Esophagus squamous epithelium (tissue), 5 donors: ENCODE measurements at regions not wholly inside any gene's neighbourhood (a gene's known extent, or its start where the extent isn't known, plus 50 kb on each side); places are given as distances from the start of the nearest gene placed in this dataset.

ENCODE experiments used
- DNase-seq: peaks from one replicate; lab custom pipeline; 2025; lab: John Stamatoyannopoulos, UW
- H3K27ac ChIP-seq, 4 donors: fragments of 200-600 bp; sonication (generic); one replicate each; pipeline ENCODE4 v1.5.1; 2016 to 2019; ENCODE audit warnings: mild to moderate bottlenecking in 1 of 4
- H3K27me3 ChIP-seq, 4 donors: fragments of 200-600 bp; sonication (generic); 1 replicate in 3 of 4; 2 replicates in 1 of 4; pipeline versions ENCODE4 v1.5.1 to v1.6.0; 2017 to 2021; ENCODE audit warnings: antibody characterized with exemption in 1 of 4
- H3K36me3 ChIP-seq, 3 donors: fragments of 200-600 bp; sonication (generic); one replicate each; pipeline ENCODE4 v1.5.1; 2016 to 2019
- H3K4me1 ChIP-seq, 3 donors: fragments of 200-600 bp; sonication (generic); one replicate each; pipeline ENCODE4 v1.5.1; 2017 to 2019
- H3K4me3 ChIP-seq, 4 donors: fragments of 200-600 bp; sonication (generic); 1 replicate in 3 of 4; 2 replicates in 1 of 4; pipeline ENCODE4 v1.5.1; 2016 to 2019; ENCODE audit warnings: mild to moderate bottlenecking in 2 of 4, moderate library complexity in 1 of 4
- H3K9me3 ChIP-seq, 3 donors: fragments of 200-600 bp; sonication (generic); one replicate each; pipeline ENCODE4 v1.5.1; 2016 to 2019
- CTCF ChIP-seq, 6 experiments: fragments of 450-650 bp in 4 of 6; fragments of 200-600 bp in 2 of 6; sonication (generic) in 2 of 6; IDR thresholded peaks; one replicate each; pipeline ENCODE4 v1.5.1; 2016 to 2019; ENCODE audit warnings: antibody characterized with exemption in 6 of 6, mild to moderate bottlenecking in 4 of 6, moderate library complexity in 4 of 6
- POLR2A ChIP-seq, 4 donors: fragments of 450-650 bp; IDR thresholded peaks; one replicate each; pipeline ENCODE4 v1.6.1; 2017; ENCODE audit warnings: antibody characterized with exemption in 4 of 4, mild to moderate bottlenecking in 4 of 4, moderate library complexity in 3 of 4
- whole genome bisulfite sequencing, 2 donors: methylation state at CpG; one replicate each; pipeline ENCODE4 v1.1.5; 2018; 5-methylcytosine and 5-hydroxymethylcytosine counted together
- intact Hi-C: fragments of 100-400 bp; cut with DNase I; formaldehyde crosslinking; loops from one replicate; pipeline ENCODE4 v1.15.0; 2022
- donor health status: DM: yes; HTN: yes; CAD: no.

DNA sequence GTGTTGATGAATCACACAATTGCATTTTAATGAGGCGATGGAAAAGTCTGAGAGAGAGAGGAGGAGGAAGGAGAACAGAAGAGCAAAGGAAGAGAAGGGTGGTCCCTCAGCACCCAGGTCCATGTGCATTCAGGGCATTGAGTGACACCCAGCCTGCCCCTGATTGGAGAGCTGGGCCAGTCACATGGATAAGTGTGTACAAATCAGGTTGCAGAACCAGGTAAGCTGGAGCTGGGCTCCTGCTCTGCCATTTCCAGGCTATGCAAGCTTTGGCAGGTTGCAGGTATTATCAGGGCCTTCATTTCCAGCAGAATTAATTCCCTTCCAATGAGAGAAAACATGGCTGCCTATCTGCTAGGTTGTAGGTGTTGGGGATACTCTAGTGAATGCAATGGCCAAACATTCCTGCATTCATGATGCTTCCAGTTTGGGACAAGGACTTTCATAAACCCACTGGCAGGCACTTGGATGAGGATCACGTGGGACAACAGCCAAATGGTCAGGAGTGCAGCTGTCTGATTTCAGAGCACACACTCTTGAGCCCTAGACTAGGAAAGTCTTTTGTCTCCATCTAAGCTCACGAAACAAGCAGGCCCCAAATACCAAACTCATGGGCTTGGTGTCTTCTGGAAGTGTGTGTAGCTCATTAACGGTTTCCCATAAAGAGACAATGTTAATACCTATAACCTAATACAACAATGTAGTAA is 577.9 kb upstream of the CDH5 start:
- no peak for TF ChIP-seq POLR2A (IDR thresholded peaks at IDR 0.05)
- Histone ChIP-seq H3K9me3 (no peaks in the 10 kb centered on the region), H3K27me3 (no peaks in the 10 kb centered on the region), H3K36me3 (no peaks in the 10 kb centered on the region), H3K4me3 (no peak overlapping the region), H3K27ac (no peak overlapping the region), H3K4me1 (peaks cover 0 to 17% (median 2%) of the 10 kb centered on the region in 3 donors)
- intact Hi-C loops, result no loop called here
- 81 to 93% methylated on average over 4 of the region's 4 CpGs for WGBS, 2 donors
- no peak for DNase-seq

GRCh38 chr16:65787921-65788320 is 578.6 kb upstream of the CDH5 start:
- WGBS, 2 donors, result 85 to 89% methylated on average over 11 of the region's 11 CpGs
- Histone ChIP-seq H3K4me3 (no peak overlapping the region), H3K27ac (no peak overlapping the region), H3K27me3 (no peaks in the 10 kb centered on the region), H3K4me1 (peaks cover 3 to 24% (median 8%) of the 10 kb centered on the region in 3 donors), H3K9me3 (no peaks in the 10 kb centered on the region), H3K36me3 (no peaks in the 10 kb centered on the region)
- intact Hi-C loops, result no loop called here
- no peak for DNase-seq
- no peak for TF ChIP-seq CTCF (IDR thresholded peaks at IDR 0.05)
- no peak for TF ChIP-seq POLR2A (IDR thresholded peaks at IDR 0.05)

DNA sequence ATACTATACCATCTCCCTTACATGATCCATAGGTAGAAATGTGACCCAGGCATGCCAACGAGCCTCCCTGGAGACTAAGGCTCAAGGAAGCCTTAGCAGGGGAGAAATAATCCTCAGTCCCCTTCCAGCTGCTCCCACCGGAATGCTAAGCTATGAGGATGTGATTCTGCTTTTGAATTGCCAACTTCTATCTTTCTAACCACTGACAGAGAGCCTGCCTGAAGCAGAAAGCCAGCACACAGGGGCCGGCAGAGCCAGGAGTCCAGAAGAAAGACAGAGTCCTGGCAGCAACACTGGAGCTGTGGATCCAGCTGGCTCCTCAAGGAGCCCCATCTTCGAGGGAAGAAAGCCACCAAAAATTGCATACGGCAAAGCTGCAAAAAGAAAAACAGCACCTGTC is 579.6 kb upstream of the CDH5 start:
- WGBS, 2 donors, result 21 to 29% methylated on average over 3 to 5 of the region's 5 CpGs
- no peak overlapping the region for H3K4me3 ChIP-seq
- H3K4me1 ChIP-seq, result peaks cover 3 to 30% (median 14%) of the 10 kb centered on the region in 3 donors
- H3K36me3 ChIP-seq, result no peaks in the 10 kb centered on the region
- DNase-seq, result no peak
- intact Hi-C loops, result no loop called here
- H3K27me3 ChIP-seq, result no peaks in the 10 kb centered on the region
- TF ChIP-seq CTCF (IDR thresholded peaks at IDR 0.05), result no peak
- TF ChIP-seq POLR2A (IDR thresholded peaks at IDR 0.05), result no peak
- no peak overlapping the region for H3K27ac ChIP-seq
- H3K9me3 ChIP-seq, result no peaks in the 10 kb centered on the region

GRCh38 chr16:65783709-65784474 is 582.6 kb upstream of the CDH5 start:
- intact Hi-C loops, result no loop called here

More at GRCh38 chr16:65783709-65784474, 582.6 kb upstream of the CDH5 start:
- Histone ChIP-seq H3K36me3 (no peaks in the 10 kb centered on the region), H3K27me3 (no peaks in the 10 kb centered on the region), H3K4me3 (no peak overlapping the region), H3K4me1 (peaks cover 3 to 30% (median 14%) of the 10 kb centered on the region in 3 donors), H3K27ac (no peak overlapping the region), H3K9me3 (no peaks in the 10 kb centered on the region)
- no peak for DNase-seq
- TF ChIP-seq POLR2A (IDR thresholded peaks at IDR 0.05), result no peak
- no peak for TF ChIP-seq CTCF (IDR thresholded peaks at IDR 0.05)
- WGBS, 2 donors, result 49 to 72% methylated on average over 4 to 6 of the region's 7 CpGs
